Astrocyte of the spinal cord (primary cell): ENCODE measurements at regions not wholly inside any gene's neighbourhood (a gene's known extent, or its start where the extent isn't known, plus 50 kb on each side); places are given as distances from the start of the nearest gene placed in this dataset.

Experiments used
- DNase-seq: peaks from one replicate; pipeline ENCODE4 v3.0.0; 2011; ENCODE audit warnings: low read depth, low spot score
- H3K4me3 ChIP-seq: 2 replicates; pipeline ENCODE4 v1.5.1; 2011; ENCODE audit warnings: low read depth, mild to moderate bottlenecking, low read length, moderate library complexity
- CTCF ChIP-seq: IDR thresholded peaks from 2 replicates; pipeline ENCODE4 v1.5.1; 2012; ENCODE audit warnings: low read depth, mild to moderate bottlenecking, low read length, inconsistent platforms
- in situ Hi-C: cut with HindIII; loops from 2 replicates; pipeline ENCODE4 v1.10.0; 2017; ENCODE audit warnings: low sequenced_read_pairs

DNA sequence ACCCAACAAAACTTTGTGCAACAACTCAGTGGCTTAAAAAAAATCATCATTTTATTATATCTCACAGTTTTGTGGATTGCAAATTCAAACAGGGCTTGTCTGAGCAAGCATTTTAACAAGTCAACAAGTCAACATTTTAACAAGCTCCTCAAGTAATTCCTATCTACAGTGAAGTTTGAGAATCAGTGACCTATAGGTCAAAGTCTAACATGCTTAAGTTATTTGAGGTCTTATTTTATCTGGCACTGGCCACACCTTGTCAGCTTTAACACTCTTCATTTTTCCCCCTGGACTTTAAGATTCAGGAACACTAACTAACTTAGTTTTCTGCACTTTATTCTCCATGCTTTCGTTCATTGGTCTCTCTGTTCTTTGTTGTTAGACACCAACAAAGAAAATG lies 71.2 kb upstream of the PELI2 start:
- no peak for DNase-seq
- TF ChIP-seq CTCF: no peak
- no peak overlapping the region for H3K4me3 ChIP-seq
- in situ Hi-C loops: no loop called here

GRCh38 chr14:56049536-56049935 lies 68.7 kb upstream of the PELI2 start:
- no peak overlapping the region for H3K4me3 ChIP-seq
- DNase-seq: no peak
- no peak for TF ChIP-seq CTCF
- in situ Hi-C loops: no loop called here

DNA sequence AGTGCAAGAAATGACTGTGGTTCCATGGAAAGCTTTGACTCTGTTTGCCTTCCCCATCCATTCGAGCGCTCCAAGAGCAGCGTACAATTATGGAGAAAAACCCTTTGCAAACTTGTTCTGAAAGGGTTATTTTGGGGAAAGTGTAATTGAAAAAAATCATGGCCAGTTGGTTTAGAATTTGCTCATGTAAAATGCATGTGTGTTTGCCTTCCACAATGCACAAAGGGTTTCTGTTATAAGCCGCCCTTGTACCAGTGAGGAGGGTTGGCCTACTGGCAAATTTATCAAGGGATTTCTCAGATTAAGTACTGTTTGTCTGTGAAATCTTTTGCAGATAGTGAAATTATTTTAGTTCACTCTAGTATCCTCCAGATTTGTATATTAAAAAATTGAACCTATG lies 62.7 kb upstream of the PELI2 start:
- TF ChIP-seq CTCF: no peak

GRCh38 chr14:56056031-56056430 lies 62.2 kb upstream of the PELI2 start:
- in situ Hi-C loops: no loop called here
- DNase-seq: no peak
- no peak overlapping the region for H3K4me3 ChIP-seq
- TF ChIP-seq CTCF: no peak

More for the DNA sequence above, 62.7 kb upstream of the PELI2 start:
- in situ Hi-C loops: no loop called here
- DNase-seq: no peak
- no peak overlapping the region for H3K4me3 ChIP-seq

DNA sequence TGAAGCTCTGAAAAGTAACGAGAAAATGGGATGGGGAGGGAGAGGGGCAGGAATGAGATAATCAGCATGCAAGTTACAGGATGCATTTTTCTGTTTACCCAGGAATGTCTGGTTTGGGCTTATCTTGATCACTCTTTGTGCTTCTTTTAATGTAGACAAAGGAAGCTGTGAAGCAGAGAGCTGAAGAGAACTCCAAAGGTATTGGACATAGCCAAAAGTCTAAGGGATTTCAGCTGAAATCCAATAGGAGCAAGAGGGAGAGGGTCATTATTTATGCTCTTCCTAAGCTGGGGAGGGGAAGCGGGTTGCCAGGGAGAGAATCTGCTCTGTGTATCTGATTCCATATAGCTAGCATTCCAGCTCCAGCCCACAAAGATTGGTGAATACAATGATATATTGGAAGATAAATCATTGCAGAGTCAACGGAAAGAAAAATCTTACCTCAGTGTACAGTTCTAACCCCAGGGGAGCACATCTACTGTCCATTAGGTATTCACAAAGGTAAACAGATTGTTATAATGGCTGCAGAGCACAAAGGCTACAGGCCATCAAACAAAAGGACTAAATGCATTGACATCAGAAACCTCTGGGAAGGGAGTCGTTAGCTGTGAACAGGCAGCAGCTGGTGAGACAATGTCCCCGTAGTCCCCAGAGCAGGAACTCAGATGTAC lies 61.0 kb upstream of the PELI2 start:
- no peak for DNase-seq
- in situ Hi-C loops: no loop called here
- TF ChIP-seq CTCF: no peak
- no peak overlapping the region for H3K4me3 ChIP-seq

- no peak for DNase-seq
- in situ Hi-C loops: no loop called here
- H3K4me3 ChIP-seq: no peak overlapping the region
- TF ChIP-seq CTCF: no peak
Measured at GRCh38 chr14:56057767-56058166, 60.4 kb upstream of the PELI2 start.
